ENCODE measurements at regions not wholly inside any gene's neighbourhood (a gene's known extent, or its start where the extent isn't known, plus 50 kb on each side); places are given as distances from the start of the nearest gene placed in this dataset.

DNA sequence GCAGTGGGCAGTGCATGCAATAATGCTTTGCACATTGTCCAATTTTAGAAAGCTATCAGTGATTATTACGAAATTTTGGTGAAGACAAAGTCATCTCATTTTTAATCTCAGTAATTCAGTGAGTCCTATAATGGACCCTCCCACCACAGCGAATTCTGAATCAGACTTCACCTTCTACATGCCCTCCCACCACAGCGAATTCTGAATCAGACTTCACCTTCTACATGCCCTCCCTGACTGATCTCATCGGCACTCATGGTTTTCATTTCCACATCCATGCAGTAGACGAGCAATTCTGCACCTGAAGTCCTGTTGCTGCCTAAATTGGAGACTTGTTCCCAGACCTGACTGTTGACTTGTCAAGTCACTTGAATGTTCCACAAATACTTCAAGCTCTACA lies 522.3 kb downstream of the EIPR1 start:
- DNase-seq (ENCODE audit: insufficient read length, low spot score, missing footprints), result no peak
- Histone ChIP-seq H4K20me1 (ENCODE audit: insufficient read depth, low read length) (no peaks in the 10 kb centered on the region), H3K36me3 (ENCODE audit: insufficient read depth, low read length) (no peaks in the 10 kb centered on the region), H3K27ac (ENCODE audit: low read depth, low read length) (no peak overlapping the region), H2AFZ (ENCODE audit: low read length) (no peak overlapping the region), H3K9me3 (ENCODE audit: low read depth, low read length) (no peaks in the 10 kb centered on the region), H3K79me2 (ENCODE audit: insufficient read depth, low read length) (no peaks in the 10 kb centered on the region), H3K4me3 (ENCODE audit: insufficient read depth, low read length) (no peak overlapping the region), H3K27me3 (ENCODE audit: insufficient read depth, low read length) (no peaks in the 10 kb centered on the region), H3K4me1 (ENCODE audit: insufficient read depth, low read length) (no peaks in the 10 kb centered on the region), H3K4me2 (ENCODE audit: insufficient read depth, low read length) (no peak overlapping the region)
- TF ChIP-seq, protein P1, sequence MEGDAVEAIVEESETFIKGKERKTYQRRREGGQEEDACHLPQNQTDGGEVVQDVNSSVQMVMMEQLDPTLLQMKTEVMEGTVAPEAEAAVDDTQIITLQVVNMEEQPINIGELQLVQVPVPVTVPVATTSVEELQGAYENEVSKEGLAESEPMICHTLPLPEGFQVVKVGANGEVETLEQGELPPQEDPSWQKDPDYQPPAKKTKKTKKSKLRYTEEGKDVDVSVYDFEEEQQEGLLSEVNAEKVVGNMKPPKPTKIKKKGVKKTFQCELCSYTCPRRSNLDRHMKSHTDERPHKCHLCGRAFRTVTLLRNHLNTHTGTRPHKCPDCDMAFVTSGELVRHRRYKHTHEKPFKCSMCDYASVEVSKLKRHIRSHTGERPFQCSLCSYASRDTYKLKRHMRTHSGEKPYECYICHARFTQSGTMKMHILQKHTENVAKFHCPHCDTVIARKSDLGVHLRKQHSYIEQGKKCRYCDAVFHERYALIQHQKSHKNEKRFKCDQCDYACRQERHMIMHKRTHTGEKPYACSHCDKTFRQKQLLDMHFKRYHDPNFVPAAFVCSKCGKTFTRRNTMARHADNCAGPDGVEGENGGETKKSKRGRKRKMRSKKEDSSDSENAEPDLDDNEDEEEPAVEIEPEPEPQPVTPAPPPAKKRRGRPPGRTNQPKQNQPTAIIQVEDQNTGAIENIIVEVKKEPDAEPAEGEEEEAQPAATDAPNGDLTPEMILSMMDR (IDR thresholded peaks at IDR 0.05; ENCODE audit: extremely low read depth, low read depth, low read length), result no peak

DNA sequence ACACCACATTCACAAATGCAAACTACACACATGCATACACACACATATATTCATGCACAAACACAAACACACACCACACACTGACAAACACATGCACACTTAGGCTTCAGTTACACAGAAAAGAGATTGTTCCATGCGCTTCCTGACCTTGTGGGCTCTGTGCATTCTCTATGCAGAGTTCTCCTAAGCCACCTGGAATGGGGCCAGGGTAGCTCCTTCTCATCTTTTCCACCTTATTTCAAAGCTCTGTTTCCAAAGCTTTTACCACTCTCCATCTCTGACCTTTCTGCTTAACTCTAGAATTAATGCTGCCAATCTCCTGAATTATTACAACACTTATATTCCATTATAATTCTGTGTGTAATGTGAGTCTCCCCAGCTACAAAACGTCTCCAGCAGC lies 522.3 kb upstream of the MYT1L start:
- no peak for DNase-seq (ENCODE audit: insufficient read length, low spot score, missing footprints)
- H3K27me3 ChIP-seq (ENCODE audit: insufficient read depth, low read length), result no peaks in the 10 kb centered on the region
- no peak overlapping the region for H3K4me2 ChIP-seq (ENCODE audit: insufficient read depth, low read length)
- no peaks in the 10 kb centered on the region for H3K36me3 ChIP-seq (ENCODE audit: insufficient read depth, low read length)
- no peak overlapping the region for H3K4me3 ChIP-seq (ENCODE audit: insufficient read depth, low read length)
- no peaks in the 10 kb centered on the region for H3K4me1 ChIP-seq (ENCODE audit: insufficient read depth, low read length)
- no peak overlapping the region for H2AFZ ChIP-seq (ENCODE audit: low read length)
- no peak overlapping the region for H3K27ac ChIP-seq (ENCODE audit: low read depth, low read length)
- H3K9me3 ChIP-seq (ENCODE audit: low read depth, low read length), result no peaks in the 10 kb centered on the region
- no peaks in the 10 kb centered on the region for H4K20me1 ChIP-seq (ENCODE audit: insufficient read depth, low read length)
- TF ChIP-seq, protein P1 (IDR thresholded peaks at IDR 0.05; ENCODE audit: extremely low read depth, low read depth, low read length), result no peak
- no peaks in the 10 kb centered on the region for H3K79me2 ChIP-seq (ENCODE audit: insufficient read depth, low read length)

DNA sequence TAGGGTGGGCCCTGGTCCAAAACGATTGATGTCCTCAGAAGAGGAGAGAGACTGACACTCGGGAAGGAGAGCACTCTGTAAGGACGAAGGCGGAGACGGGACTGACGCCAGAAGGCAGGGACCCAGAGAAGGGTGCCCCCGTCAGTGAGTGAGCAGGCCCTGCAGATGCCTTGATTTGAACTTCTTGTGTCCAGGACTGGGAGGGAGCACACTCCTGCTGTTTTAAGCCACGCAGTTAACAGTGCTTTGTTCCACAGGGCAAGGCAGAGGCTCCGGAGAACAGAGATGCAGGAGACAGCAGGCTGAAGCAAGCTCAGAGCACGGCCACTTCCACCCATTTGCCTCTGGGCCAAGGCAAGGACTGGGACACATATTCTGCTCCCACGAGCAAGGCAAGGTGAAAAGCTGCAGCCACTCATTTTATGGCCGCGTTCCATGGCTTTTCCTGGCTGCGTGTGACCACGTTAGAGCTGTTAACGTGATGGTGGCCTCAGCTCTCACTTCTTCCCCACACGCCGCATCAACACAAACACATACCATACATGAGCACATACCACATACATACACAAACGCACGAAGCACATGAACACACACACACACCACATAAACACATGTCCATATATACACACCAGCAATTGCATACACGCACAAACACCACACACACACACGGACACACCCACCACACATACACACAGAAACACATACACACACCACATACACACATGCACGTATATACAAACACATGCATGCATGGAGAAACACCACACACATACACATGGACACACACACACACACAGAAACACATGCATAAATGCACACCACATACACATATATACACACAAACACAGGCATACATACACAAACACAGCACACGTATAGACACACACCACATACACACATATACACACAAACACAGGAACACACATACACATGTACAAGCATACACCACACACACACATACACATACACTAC lies 521.0 kb upstream of the MYT1L start:
- no peak for DNase-seq (ENCODE audit: insufficient read length, low spot score, missing footprints)
- H3K27me3 ChIP-seq (ENCODE audit: insufficient read depth, low read length), result no peaks in the 10 kb centered on the region
- no peaks in the 10 kb centered on the region for H3K36me3 ChIP-seq (ENCODE audit: insufficient read depth, low read length)
- no peak overlapping the region for H3K4me3 ChIP-seq (ENCODE audit: insufficient read depth, low read length)
- H3K9me3 ChIP-seq (ENCODE audit: low read depth, low read length), result no peaks in the 10 kb centered on the region
- no peaks in the 10 kb centered on the region for H3K79me2 ChIP-seq (ENCODE audit: insufficient read depth, low read length)
- TF ChIP-seq, protein P1 (IDR thresholded peaks at IDR 0.05; ENCODE audit: extremely low read depth, low read depth, low read length), result no peak
- no peak overlapping the region for H3K4me2 ChIP-seq (ENCODE audit: insufficient read depth, low read length)
- H3K4me1 ChIP-seq (ENCODE audit: insufficient read depth, low read length), result no peaks in the 10 kb centered on the region
- no peak overlapping the region for H3K27ac ChIP-seq (ENCODE audit: low read depth, low read length)
- no peak overlapping the region for H2AFZ ChIP-seq (ENCODE audit: low read length)
- H4K20me1 ChIP-seq (ENCODE audit: insufficient read depth, low read length), result no peaks in the 10 kb centered on the region

DNA sequence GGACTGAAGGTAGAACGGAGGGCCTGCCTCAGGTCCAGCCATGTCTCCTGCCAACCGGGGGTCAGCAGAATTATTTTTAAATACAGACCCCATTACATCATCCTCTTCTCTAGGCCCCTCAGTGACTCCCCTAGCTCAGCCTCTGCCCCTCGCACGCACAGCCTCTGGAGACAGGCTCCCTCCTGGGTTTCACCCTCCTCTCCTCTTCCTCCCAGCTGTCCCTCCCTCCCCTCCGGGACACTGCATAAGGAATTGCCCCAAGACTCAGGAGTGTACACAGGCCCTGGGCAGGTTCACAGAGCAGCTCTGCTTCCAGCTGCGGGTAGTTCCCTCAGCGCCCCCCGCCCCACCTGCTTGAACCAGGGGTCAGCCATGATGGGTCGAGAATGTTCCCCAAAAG lies 520.2 kb upstream of the MYT1L start:
- no peak for DNase-seq (ENCODE audit: insufficient read length, low spot score, missing footprints)
- Histone ChIP-seq H3K9me3 (ENCODE audit: low read depth, low read length) (no peaks in the 10 kb centered on the region), H3K4me3 (ENCODE audit: insufficient read depth, low read length) (no peak overlapping the region), H3K79me2 (ENCODE audit: insufficient read depth, low read length) (no peaks in the 10 kb centered on the region), H4K20me1 (ENCODE audit: insufficient read depth, low read length) (no peaks in the 10 kb centered on the region), H2AFZ (ENCODE audit: low read length) (no peak overlapping the region), H3K27me3 (ENCODE audit: insufficient read depth, low read length) (no peaks in the 10 kb centered on the region), H3K36me3 (ENCODE audit: insufficient read depth, low read length) (no peaks in the 10 kb centered on the region), H3K4me2 (ENCODE audit: insufficient read depth, low read length) (no peak overlapping the region), H3K4me1 (ENCODE audit: insufficient read depth, low read length) (no peaks in the 10 kb centered on the region), H3K27ac (ENCODE audit: low read depth, low read length) (no peak overlapping the region)
- TF ChIP-seq, protein P1 (IDR thresholded peaks at IDR 0.05; ENCODE audit: extremely low read depth, low read depth, low read length), result no peak

Data from osteoblast (primary cell).